HL-60 (cell line): ENCODE measurements at regions not wholly inside any gene's neighbourhood (a gene's known extent, or its start where the extent isn't known, plus 50 kb on each side); places are given as distances from the start of the nearest gene placed in this dataset.

Source experiments
- CTCF ChIP-seq: IDR thresholded peaks from one replicate; pipeline ENCODE4 v1.5.1; 2011; ENCODE audit warnings: low read length, control low read depth, inconsistent platforms; ENCODE audit not compliant: insufficient read depth
- POLR2AphosphoS5 ChIP-seq: IDR thresholded peaks from 2 replicates; pipeline ENCODE4 v1.6.1; 2012; ENCODE audit warnings: low read depth
- REST ChIP-seq: IDR thresholded peaks from 2 replicates; pipeline ENCODE4 v1.6.1; 2012; ENCODE audit warnings: low read depth; ENCODE audit not compliant: insufficient replicate concordance
- SPI1 ChIP-seq: IDR thresholded peaks from 2 replicates; pipeline ENCODE4 v1.6.1; 2012; ENCODE audit warnings: low read depth, mild to moderate bottlenecking, borderline replicate concordance

GRCh38 chr5:85132269-85132668, 747.6 kb upstream of the EDIL3 start:
- TF ChIP-seq POLR2AphosphoS5 (no peak), CTCF (no peak), REST (no peak), SPI1 (no peak)
